ENCODE measurements at regions not wholly inside any gene's neighbourhood (a gene's known extent, or its start where the extent isn't known, plus 50 kb on each side); places are given as distances from the start of the nearest gene placed in this dataset.

DNA sequence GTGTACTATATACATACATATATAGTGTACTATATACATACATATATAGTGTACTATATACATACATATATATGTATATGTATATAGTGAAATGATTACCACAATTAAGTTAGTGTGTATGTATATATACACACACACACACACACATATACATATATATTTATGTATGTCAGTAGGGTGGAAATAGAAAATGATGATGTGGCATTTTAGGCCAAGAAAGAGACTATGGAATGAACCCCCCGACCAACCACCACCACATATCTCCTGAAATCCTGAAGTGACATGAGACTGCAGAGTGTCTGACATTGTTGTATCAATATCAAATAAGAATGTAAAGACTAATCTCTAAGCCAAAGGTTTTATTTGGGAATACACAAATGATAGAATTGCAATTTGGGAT, 107.6 kb downstream of the RFC3 start:
- H3K36me3 Mint-ChIP-seq, result no peaks in the 10 kb centered on the region
- TF ChIP-seq, protein P1, sequence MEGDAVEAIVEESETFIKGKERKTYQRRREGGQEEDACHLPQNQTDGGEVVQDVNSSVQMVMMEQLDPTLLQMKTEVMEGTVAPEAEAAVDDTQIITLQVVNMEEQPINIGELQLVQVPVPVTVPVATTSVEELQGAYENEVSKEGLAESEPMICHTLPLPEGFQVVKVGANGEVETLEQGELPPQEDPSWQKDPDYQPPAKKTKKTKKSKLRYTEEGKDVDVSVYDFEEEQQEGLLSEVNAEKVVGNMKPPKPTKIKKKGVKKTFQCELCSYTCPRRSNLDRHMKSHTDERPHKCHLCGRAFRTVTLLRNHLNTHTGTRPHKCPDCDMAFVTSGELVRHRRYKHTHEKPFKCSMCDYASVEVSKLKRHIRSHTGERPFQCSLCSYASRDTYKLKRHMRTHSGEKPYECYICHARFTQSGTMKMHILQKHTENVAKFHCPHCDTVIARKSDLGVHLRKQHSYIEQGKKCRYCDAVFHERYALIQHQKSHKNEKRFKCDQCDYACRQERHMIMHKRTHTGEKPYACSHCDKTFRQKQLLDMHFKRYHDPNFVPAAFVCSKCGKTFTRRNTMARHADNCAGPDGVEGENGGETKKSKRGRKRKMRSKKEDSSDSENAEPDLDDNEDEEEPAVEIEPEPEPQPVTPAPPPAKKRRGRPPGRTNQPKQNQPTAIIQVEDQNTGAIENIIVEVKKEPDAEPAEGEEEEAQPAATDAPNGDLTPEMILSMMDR (IDR thresholded peaks at IDR 0.05), result no peak
- Histone ChIP-seq H3K4me3 (replicated peaks in 1 of 3; ENCODE audit: low read depth in 2 of 3, low read length in 3 of 3) (no peak overlapping the region), H3K79me2 (ENCODE audit: insufficient read depth, low read length) (no peaks in the 10 kb centered on the region), H4K20me1 (ENCODE audit: insufficient read depth, low read length) (no peaks in the 10 kb centered on the region), H2AFZ (ENCODE audit: insufficient read depth, low read depth, low read length, poor library complexity, severe bottlenecking) (no peak overlapping the region), H3K9ac (ENCODE audit: insufficient read depth, low read length, poor library complexity, severe bottlenecking) (no peak overlapping the region), H3K27me3 (ENCODE audit: control insufficient read depth in 2 of 2, insufficient read depth in 2 of 2, low read length in 2 of 2) (no peaks in the 10 kb centered on the region), H3K36me3 (replicated peaks in 1 of 2; ENCODE audit: control insufficient read depth in 1 of 2, insufficient read depth in 2 of 2, low read length in 2 of 2) (no peaks in the 10 kb centered on the region), H3K4me1 (ENCODE audit: control insufficient read depth in 1 of 2, insufficient read depth in 2 of 2, low read length in 2 of 2) (no peaks in the 10 kb centered on the region), H3K27ac (ENCODE audit: low read depth in 1 of 2, low read length in 2 of 2) (no peak overlapping the region), H3K4me2 (replicated peaks; ENCODE audit: extremely low read depth, low read length, poor library complexity, severe bottlenecking) (no peak overlapping the region), H3K9me3 (replicated peaks in 1 of 2; ENCODE audit: control insufficient read depth in 1 of 2, insufficient read depth in 1 of 2, low read length in 2 of 2) (no peaks in the 10 kb centered on the region)
- no peak overlapping the region for H3K27ac Mint-ChIP-seq
- no peaks in the 10 kb centered on the region for H3K4me1 Mint-ChIP-seq
- no peaks in the 10 kb centered on the region for H3K27me3 Mint-ChIP-seq (ENCODE audit: low read depth in 3 of 3)
- H3K4me3 Mint-ChIP-seq, result no peak overlapping the region
- no CpG with 5 or more reads among the region's 1 CpG for WGBS (ENCODE audit: insufficient coverage)
- intact Hi-C loops (cut with micrococcal nuclease), result no loop called here
- H3K9me3 Mint-ChIP-seq, result no peaks in the 10 kb centered on the region
- DNase-seq, result no peak

DNA sequence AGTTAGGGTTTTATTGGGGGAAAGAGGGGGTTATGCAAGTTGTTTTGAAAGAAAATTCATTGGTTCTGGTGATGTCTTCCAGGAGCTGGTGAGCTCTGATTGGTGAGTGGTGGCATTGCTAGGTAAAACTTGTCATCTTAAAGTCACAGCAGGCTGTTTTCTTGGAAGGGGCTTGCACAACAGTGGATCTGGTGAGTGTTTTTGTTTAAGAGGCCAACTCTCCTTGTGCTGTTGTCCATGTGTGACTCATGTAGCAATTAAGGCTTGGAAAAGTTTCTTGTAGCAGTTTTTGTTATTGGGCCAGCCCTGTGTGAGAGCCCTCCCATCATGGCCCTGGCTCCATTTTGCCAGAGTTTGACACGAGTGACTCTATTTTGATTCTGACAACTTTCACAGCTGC, 109.4 kb downstream of the RFC3 start:
- TF ChIP-seq, protein P1 (IDR thresholded peaks at IDR 0.05), result no peak
- Histone ChIP-seq H3K27ac (ENCODE audit: low read depth in 1 of 2, low read length in 2 of 2) (no peak overlapping the region), H4K20me1 (ENCODE audit: insufficient read depth, low read length) (no peaks in the 10 kb centered on the region), H3K4me1 (ENCODE audit: control insufficient read depth in 1 of 2, insufficient read depth in 2 of 2, low read length in 2 of 2) (no peaks in the 10 kb centered on the region), H3K36me3 (replicated peaks in 1 of 2; ENCODE audit: control insufficient read depth in 1 of 2, insufficient read depth in 2 of 2, low read length in 2 of 2) (no peaks in the 10 kb centered on the region), H3K9ac (ENCODE audit: insufficient read depth, low read length, poor library complexity, severe bottlenecking) (no peak overlapping the region), H3K4me3 (replicated peaks in 1 of 3; ENCODE audit: low read depth in 2 of 3, low read length in 3 of 3) (no peak overlapping the region), H3K79me2 (ENCODE audit: insufficient read depth, low read length) (no peaks in the 10 kb centered on the region), H3K4me2 (replicated peaks; ENCODE audit: extremely low read depth, low read length, poor library complexity, severe bottlenecking) (no peak overlapping the region), H2AFZ (ENCODE audit: insufficient read depth, low read depth, low read length, poor library complexity, severe bottlenecking) (no peak overlapping the region), H3K9me3 (replicated peaks in 1 of 2; ENCODE audit: control insufficient read depth in 1 of 2, insufficient read depth in 1 of 2, low read length in 2 of 2) (no peaks in the 10 kb centered on the region), H3K27me3 (ENCODE audit: control insufficient read depth in 2 of 2, insufficient read depth in 2 of 2, low read length in 2 of 2) (no peaks in the 10 kb centered on the region)
- H3K36me3 Mint-ChIP-seq, result no peaks in the 10 kb centered on the region
- no peak overlapping the region for H3K27ac Mint-ChIP-seq
- no peaks in the 10 kb centered on the region for H3K4me1 Mint-ChIP-seq
- H3K4me3 Mint-ChIP-seq, result no peak overlapping the region
- DNase-seq, result no peak
- WGBS (ENCODE audit: insufficient coverage), result no CpG with 5 or more reads among the region's 1 CpG
- H3K9me3 Mint-ChIP-seq, result no peaks in the 10 kb centered on the region
- intact Hi-C loops (cut with micrococcal nuclease), result no loop called here
- H3K27me3 Mint-ChIP-seq (ENCODE audit: low read depth in 3 of 3), result peaks cover 0 to 2% (median 0%) of the 10 kb centered on the region in 3 donors
